ENCODE measurements at regions not wholly inside any gene's neighbourhood (a gene's known extent, or its start where the extent isn't known, plus 50 kb on each side); places are given as distances from the start of the nearest gene placed in this dataset.

DNA sequence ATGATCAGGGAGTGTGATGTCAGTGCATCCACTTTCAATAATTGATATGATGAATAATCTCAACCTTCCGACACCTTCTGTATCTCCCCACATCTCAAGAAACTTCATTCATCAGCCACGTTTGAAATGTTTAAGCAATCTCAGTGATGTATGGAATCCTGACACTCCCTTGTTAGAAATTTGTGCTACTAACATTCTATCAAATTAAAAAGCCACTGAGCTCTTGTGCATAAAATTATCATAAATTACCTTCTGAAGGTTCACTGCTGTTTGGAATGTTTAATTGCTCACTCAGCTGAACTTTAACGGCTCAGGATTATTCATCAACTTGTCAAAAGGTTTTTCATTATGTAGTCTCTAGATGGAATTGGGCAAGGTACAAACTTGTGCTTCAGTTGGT, 108.4 kb upstream of the DPH6 start:
- in situ Hi-C loops (cut with MboI; ENCODE audit: low sequenced_read_pairs) (no loop called here), intact Hi-C loops (cut with micrococcal nuclease) (no loop called here), dilution Hi-C loops (cut with HindIII; ENCODE audit: low sequenced_read_pairs, unreplicated experiment) (no loop called here)
- DNase-seq (no peak), ATAC-seq (ENCODE audit: low read depth) (no peak)
- no peak overlapping the region for H4K91ac ChIP-seq (ENCODE audit: insufficient read depth, low read depth, low read length)
- no peak overlapping the region for H3K4me3 ChIP-seq (ENCODE audit: insufficient read depth, low read depth, low read length)
- H3K4me1 ChIP-seq (ENCODE audit: control insufficient read depth, insufficient read depth, low read length): no peaks in the 10 kb centered on the region
- no peak overlapping the region for H4K8ac ChIP-seq (ENCODE audit: low read depth in 2 of 2, low read length in 2 of 2)
- no peak overlapping the region for H2BK20ac ChIP-seq (ENCODE audit: low read depth, low read length)
- no peak overlapping the region for H2AK9ac ChIP-seq (replicated peaks; ENCODE audit: low read depth, low read length, poor library complexity)
- no peak overlapping the region for H2AK5ac ChIP-seq (ENCODE audit: low read depth, low read length)
- H3K23ac ChIP-seq (ENCODE audit: low read depth, low read length): no peak overlapping the region
- no peaks in the 10 kb centered on the region for H3K9me1 ChIP-seq (ENCODE audit: insufficient read depth, low read length)
- no peak overlapping the region for H3K27ac ChIP-seq (ENCODE audit: insufficient read depth, low read length)
- H3K27me3 ChIP-seq (ENCODE audit: control insufficient read depth, insufficient read depth, low read length): peaks cover 2% of the 10 kb centered on the region; the same call in 1 of the 2 replicates
- WGBS, 2 experiments (ENCODE audit: extremely low coverage in 2 of 2, insufficient read length in 1 of 2): no CpG with 5 or more reads among the region's 3 CpGs
- H2BK15ac ChIP-seq (ENCODE audit: low read depth, low read length): no peak overlapping the region
- no peaks in the 10 kb centered on the region for H3K9me3 ChIP-seq (ENCODE audit: control insufficient read depth, insufficient read depth, low read length)
- H2BK120ac ChIP-seq (ENCODE audit: low read depth, low read length): no peak overlapping the region
- no peak overlapping the region for H3K4ac ChIP-seq (ENCODE audit: low read depth, low read length)
- H3K79me1 ChIP-seq (ENCODE audit: low read depth in 1 of 2, low read length in 2 of 2): no peaks in the 10 kb centered on the region
- BruUV-seq (replicated peaks): no TSS peak
- no peaks in the 10 kb centered on the region for H4K20me1 ChIP-seq (ENCODE audit: insufficient read depth, low read length)
- ChIA-PET POLR2A (ENCODE audit: unreplicated experiment) (no interaction called here), CTCF (no interaction called here)
- H2AFZ ChIP-seq (replicated peaks; ENCODE audit: low read length, poor library complexity): no peak overlapping the region
- H3K18ac ChIP-seq (ENCODE audit: low read depth, low read length): no peak overlapping the region
- no peak for TF ChIP-seq FOS (IDR thresholded peaks at IDR 0.05; ENCODE audit: low read depth, low read length)
- TF ChIP-seq, protein P1, sequence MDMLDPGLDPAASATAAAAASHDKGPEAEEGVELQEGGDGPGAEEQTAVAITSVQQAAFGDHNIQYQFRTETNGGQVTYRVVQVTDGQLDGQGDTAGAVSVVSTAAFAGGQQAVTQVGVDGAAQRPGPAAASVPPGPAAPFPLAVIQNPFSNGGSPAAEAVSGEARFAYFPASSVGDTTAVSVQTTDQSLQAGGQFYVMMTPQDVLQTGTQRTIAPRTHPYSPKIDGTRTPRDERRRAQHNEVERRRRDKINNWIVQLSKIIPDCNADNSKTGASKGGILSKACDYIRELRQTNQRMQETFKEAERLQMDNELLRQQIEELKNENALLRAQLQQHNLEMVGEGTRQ (IDR thresholded peaks at IDR 0.05; ENCODE audit: low read depth, low read length): no peak
- H3K14ac ChIP-seq (replicated peaks; ENCODE audit: low read depth, low read length): no peak overlapping the region
- no peaks in the 10 kb centered on the region for H3K36me3 ChIP-seq (ENCODE audit: control insufficient read depth, insufficient read depth, low read length)
- H4K5ac ChIP-seq (ENCODE audit: low read depth, low read length): no peak overlapping the region
- no peak overlapping the region for H3K9ac ChIP-seq (ENCODE audit: low read depth, low read length)
- no peak overlapping the region for H3K56ac ChIP-seq (ENCODE audit: extremely low read depth, insufficient read depth, low read length)
- H3K4me2 ChIP-seq (ENCODE audit: low read depth, low read length): no peak overlapping the region
- H2BK5ac ChIP-seq (ENCODE audit: low read depth, low read length, poor library complexity, severe bottlenecking): no peak overlapping the region

Data from IMR-90 (cell line).